HG02981 (cell line): ENCODE measurements at regions not wholly inside any gene's neighbourhood (a gene's known extent, or its start where the extent isn't known, plus 50 kb on each side); places are given as distances from the start of the nearest gene placed in this dataset.

ENCODE experiments used
- ATAC-seq: cut with Tn5 transposase; IDR thresholded peaks from one replicate; pipeline ENCODE4 v1.9.1; 2021; ENCODE audit warnings: mild to moderate bottlenecking, moderate library complexity; ENCODE audit not compliant: unreplicated experiment

GRCh38 chr10:6888434-6888833, 308.4 kb upstream of the PRKCQ start:
- ATAC-seq, result no peak

GRCh38 chr10:6885284-6885683, 305.2 kb upstream of the PRKCQ start:
- no peak for ATAC-seq

- ATAC-seq, result no peak
Measured at GRCh38 chr10:6881987-6882386, 301.9 kb upstream of the PRKCQ start.

DNA sequence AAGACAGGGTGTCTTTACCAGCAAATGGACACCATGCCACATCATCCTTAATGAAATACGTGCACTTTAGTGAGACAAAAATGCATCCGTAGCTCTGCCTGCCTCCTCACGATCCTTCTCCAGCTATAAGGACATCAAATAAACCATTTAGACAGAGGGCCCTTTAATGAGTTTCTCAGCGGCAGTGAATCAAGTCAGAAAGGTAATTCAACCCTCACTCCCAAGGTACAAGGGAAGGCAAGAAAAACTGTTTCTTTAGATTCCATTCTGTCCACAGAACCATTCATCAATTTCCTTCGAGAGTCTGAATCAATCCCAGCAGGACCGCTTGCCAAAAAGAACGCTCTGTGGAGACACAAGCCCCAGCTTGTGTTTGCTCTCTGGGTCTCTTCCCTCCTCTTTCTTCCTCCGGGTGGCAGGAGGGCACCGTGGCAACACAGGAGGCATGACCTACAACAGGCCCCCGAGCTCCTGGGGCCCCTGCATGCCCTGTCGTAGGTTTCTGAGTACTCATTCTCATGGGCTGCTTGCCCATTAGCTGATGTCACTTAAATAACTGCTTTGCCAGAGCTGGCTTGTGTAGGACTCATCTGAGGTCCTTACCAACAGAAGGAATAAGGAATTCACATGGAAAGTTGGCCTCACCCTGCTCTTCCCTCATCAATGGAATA, 297.8 kb upstream of the PRKCQ start:
- ATAC-seq, result no peak

- no peak for ATAC-seq
Measured at GRCh38 chr10:6877336-6877721, 297.3 kb upstream of the PRKCQ start.

DNA sequence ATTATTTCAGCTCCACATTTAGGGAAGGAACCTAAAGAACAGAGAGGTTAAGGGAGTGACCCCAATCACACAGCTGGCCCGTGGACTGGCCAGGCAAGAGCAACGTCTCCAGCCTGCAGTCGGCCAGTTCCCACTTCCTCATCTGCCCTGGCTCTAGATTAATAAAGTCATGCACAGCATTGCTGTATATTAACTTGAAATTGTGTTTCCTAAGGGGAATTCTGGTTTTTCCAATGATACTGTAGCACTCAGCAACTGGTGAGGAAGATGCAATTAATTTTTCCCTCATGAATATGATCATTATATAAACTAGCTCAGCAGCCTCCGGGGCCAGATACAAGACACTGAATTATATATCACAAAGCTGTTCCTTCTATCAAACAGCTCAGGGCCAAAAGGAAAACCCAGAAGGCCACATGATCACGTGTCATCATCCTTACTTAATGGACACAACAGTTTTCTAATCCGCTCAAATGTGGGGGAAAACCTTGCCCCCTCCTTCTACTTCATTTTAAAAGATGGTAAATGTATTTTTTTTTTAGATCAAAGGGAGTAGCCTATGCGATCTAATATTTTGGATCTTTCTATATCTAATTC, 295.3 kb upstream of the PRKCQ start:
- ATAC-seq, result no peak

DNA sequence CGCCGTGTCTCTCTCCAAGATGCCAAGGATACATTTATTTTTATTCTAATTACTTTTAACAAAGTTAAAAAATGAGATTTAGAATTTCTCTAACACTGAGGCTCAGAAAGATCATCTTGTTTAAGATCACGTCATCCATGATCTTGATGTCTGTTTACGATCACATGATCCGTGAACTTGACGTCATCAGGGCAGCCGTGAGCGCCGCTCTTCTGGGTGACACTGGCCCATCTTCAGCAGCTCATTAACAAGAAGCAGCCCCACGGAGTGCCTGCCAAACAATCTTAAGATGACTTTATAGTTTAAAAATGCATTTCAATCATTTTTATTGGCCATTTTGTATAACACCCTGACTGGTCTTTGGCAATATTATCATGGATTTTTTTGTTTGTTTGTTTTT, 291.1 kb upstream of the PRKCQ start:
- no peak for ATAC-seq

DNA sequence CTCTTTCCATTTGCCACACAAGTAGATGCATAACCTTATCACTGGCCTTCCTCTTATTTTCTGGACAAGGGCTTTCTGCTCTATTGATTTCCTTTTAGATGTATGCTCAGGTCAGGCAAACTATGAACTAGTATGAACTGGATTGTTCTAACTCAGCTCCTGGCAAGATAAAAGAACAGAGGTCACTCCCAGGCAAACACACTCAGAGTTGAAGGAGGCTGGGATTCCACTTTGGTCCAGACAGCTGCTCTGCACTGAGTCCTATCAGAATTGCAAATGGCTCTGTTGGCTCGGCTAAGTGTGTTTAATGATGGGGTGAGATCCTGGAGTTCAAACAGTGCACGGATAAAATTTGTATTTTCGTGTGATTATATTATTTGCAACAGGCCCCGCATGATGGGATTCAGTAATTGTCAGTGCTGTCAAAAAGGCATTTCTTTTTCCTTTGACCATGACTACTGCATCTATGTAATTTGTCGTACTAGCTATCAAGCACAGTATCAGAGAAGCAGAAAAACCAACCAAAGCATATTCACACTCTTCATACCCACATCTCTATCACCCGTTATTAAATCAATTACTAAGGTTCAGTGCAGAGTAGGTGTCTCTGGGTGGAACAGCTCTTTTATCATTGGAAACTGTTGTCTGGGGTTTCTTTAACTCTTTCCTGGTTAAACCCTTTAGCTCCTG, 288.1 kb upstream of the PRKCQ start:
- ATAC-seq, result no peak

GRCh38 chr10:6866757-6867156, 286.7 kb upstream of the PRKCQ start:
- no peak for ATAC-seq

- no peak for ATAC-seq
Measured at GRCh38 chr10:6864142-6864541, 284.1 kb upstream of the PRKCQ start.

DNA sequence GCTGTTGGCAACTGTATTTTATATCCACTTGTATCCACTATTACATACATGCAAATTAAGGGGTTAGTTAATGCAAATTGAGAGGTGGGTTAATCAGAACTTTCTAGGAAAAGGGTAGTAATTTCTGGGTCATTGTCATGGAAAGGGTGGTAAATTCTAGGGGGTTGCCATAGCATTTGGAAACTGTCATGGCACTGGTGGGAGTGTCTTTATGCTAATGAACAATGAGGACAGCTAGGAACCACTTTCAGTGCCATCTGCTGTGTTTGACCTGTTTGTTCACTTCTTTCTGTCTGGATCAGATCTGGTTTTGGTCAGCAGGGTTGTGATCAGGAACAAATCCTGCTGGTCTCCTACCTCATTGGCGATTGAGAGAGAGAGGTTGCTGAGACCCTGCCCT, 283.3 kb upstream of the PRKCQ start:
- ATAC-seq, result no peak

DNA sequence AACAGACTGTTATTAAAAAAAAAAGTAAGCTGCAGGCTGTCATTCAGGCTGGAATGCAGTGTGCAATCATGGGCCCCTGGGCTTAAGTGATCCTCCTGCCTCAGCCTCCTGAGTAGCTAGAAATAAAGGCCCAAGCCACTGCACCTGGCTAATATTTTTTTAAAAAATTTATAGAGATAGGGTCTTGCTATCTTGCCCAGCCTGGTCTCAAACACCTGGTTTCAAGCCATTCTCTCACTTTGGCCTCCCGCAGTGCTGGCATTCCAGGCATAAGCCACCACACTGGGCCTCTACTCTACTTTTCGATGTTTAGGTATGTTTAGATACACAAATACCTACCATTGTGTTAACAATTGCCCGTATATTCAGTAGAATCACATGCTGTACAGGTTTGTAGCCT, 270.4 kb upstream of the PRKCQ start:
- ATAC-seq, result no peak

DNA sequence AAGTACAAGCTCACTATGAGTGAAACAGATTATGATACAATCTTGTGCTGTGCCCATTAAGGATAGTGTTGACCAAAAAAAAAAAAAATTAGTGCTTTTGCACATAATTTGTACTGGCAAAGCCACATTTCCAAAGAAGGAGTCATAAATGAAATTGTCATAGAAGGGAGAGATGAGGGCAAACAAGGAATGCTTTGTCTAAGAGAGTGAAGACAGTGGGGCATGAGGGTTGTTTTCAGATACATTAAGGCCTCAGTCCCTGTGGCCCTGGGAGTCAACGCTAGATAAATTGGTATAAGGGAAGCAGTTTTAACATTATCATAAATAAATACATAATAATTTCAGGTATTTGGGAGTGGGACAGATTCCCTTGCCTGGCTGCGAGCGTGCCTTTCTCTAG, 267.5 kb upstream of the PRKCQ start:
- no peak for ATAC-seq

DNA sequence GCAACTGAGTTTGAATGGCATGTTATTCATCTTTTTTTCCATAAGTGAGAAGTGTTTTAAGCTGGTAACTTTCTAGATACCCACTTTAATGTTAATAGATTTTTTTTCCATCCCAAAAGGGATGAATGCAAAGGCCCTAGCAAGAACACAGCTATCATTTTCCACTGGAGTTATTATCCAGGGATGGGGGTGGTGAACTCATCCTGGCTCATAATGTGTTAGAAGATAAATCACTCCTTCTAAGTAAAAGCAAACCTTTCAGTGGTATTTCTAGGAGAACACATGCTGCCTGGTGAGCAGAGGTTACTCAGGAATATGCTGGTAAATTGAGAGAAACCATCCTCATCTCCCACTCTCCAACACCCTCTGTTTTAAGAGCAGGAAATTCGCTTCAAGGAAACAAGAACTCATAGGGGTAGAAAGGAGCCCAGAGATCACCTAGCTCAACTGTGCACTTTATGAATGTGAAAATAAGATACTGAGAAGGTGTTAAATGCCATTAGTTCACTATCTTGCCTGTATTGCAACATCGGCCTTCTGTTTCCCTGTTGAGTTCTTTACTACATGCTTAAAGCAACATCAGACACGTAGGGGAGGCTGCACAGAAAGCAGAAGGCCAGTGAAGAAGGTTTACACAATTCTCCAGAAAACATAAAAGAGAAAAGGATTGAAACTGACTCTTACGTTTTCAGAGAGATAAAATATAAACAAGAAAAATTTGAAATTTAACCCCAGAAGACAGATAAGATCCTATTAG, 264.0 kb upstream of the PRKCQ start:
- no peak for ATAC-seq

DNA sequence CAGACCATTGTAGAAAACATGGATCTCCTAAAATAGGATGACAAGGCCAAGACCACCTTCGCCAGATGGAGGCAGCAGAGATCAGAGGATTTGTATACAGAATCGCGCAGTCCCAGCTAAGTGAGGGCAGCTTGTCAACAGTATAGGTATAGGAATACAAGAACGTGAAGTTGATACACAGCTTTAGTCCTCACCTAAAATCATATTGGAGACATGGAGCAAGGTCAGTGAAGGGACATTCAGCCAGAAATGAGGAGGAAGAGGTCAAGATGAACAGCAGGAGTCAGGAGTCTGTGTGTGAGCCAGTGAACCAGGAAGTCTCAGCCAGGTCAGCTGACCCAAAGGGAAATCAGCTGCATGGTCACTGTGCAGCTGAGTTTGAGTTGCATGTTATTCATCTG, 263.4 kb upstream of the PRKCQ start:
- ATAC-seq, result no peak

DNA sequence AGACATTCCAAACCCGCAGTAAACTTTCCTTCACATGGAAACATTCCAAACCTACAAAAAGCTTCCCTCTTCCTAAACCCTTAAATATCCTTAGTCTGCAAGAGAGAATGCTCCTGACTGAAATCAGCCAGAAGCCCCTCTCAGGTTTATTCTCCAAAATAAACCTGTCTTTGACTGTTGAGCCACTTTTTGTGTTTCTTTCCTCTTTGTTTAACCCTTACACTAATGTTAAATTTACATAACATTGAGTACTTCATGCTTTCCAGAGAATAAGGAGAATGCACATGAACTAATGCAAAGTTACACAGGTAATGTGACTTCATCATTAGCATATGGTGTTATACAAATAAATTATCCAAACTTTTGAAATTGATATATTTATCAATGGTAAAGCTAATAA, 262.6 kb upstream of the PRKCQ start:
- ATAC-seq, result no peak

GRCh38 chr10:6841761-6842160, 261.7 kb upstream of the PRKCQ start:
- no peak for ATAC-seq

DNA sequence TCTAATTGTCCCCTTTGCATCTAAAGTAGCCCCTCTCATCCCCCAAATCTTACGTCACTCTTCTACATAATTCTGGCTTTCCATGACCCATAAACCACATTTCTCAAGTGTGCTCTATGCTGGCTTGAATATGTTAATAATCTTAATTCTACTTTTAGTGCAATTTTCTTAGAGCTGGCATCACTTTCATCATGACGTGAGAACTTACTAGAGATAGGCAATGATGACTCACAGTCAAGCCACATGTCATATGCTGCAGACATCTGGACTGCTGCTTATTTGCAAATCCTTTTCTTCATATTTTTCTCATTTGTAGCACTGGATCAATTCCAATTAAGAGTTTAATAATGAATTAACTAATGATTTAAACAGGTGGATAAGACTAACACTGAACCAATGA, 260.7 kb upstream of the PRKCQ start:
- no peak for ATAC-seq

DNA sequence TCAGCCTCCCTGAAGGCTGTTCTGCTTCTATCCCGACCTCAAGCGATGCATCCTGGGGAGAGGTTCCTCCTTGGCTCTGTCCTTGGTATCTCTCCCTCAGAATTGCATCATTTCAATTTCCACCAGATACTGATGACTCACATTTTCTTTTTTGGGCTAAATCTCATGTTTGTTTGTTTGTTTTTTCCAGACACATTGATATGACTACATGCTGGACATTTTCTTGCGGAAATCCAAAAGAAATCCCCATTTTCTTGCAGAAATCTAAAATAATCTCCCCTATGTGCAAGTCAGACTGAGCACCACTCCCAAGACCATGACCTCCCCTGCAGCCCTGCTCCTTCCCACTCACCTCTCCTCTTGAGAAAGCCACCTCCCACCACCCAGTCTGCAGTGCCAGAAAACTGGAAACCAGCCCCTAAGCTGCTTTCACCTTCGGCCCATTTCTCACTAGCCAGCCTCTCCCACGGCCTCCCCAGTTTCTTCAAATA, 260.2 kb upstream of the PRKCQ start:
- no peak for ATAC-seq

DNA sequence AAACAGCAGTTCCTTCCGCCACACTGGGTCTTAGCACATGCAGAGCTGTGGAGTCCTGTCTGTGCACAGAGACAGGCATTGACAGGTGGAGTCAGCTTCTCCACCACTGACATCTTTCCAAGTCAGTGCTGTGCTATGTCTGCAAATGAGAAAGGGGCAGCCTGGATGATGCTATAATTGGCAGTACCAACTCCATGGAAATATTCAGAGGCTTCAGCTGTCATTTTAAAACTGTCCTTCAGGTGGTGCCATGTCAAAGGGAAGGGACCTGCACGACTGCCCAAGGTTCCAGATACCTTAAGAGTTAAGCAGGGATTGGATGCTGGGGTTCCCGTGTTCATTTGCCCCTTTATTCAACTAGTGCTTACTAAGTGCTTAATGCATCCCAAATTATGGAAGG, 258.0 kb upstream of the PRKCQ start:
- no peak for ATAC-seq

DNA sequence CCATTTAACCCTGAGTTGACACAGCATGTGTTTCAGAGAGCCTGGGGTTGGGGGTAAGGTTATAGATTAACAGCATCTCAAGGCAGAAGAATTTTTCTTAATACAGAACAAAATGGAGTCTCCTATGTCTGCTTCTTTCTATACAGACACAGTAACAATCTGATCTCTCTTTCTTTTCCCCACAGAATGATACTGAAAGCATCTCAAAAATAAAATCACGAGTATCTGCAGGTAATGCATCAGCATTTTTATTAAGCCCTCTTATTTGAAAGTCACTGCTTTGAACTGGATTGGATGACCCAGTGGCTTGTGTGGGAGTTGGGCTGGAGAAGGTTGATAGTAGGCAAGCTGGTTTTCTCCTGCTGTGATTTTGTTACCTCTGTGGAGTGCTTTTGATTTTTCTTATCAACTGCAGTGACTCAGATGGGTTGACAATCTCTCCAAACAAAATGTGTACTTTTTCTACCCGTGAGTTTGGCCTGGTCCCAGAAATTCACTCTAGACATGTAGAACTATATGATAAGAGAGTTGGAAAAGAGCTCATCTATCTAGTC, 253.5 kb upstream of the PRKCQ start:
- no peak for ATAC-seq
